ENCODE measurements at regions not wholly inside any gene's neighbourhood (a gene's known extent, or its start where the extent isn't known, plus 50 kb on each side); places are given as distances from the start of the nearest gene placed in this dataset.
"Not testable (repeated sequence)": the region's sequence is repeated elsewhere in the genome, so short reads cannot be mapped to it uniquely, and the experiment has no call there.

- DNase-seq: peak; percentile 66 to 90
These were observed 252.2 kb upstream of the SLITRK6 start for GRCh38 chr13:86051134-86052103.

- DNase-seq: no peak
These were observed 239.3 kb upstream of the SLITRK6 start for GRCh38 chr13:86038490-86038889.

- DNase-seq: peak in 1 of 2 experiments; percentile 60
These were observed 221.3 kb upstream of the SLITRK6 start for GRCh38 chr13:86020351-86021002.

GRCh38 chr13:86006317-86006716 is 207.1 kb upstream of the SLITRK6 start:
- DNase-seq: no peak

GRCh38 chr13:86003029-86003428 is 203.8 kb upstream of the SLITRK6 start:
- peak; percentile 88 to 98 for DNase-seq

GRCh38 chr13:86000546-86000945 is 201.3 kb upstream of the SLITRK6 start:
- DNase-seq: peak in 1 of 2 experiments; percentile 47

GRCh38 chr13:85997587-85997986 is 198.4 kb upstream of the SLITRK6 start:
- DNase-seq: no peak

- peak in 1 of 2 experiments; percentile 50 for DNase-seq
These were observed 196.7 kb upstream of the SLITRK6 start for GRCh38 chr13:85995788-85996418.

GRCh38 chr13:85993567-85993966 is 194.3 kb upstream of the SLITRK6 start:
- no peak for DNase-seq

- DNase-seq: no peak
These were observed 191.2 kb upstream of the SLITRK6 start for GRCh38 chr13:85990397-85990796.

GRCh38 chr13:85985797-85986196 is 186.6 kb upstream of the SLITRK6 start:
- no peak for DNase-seq

GRCh38 chr13:85982102-85982501 is 182.9 kb upstream of the SLITRK6 start:
- DNase-seq: no peak

- not testable (repeated sequence) for DNase-seq
These were observed 181.2 kb upstream of the SLITRK6 start for GRCh38 chr13:85980447-85980846.

- no peak for DNase-seq
These were observed 177.0 kb upstream of the SLITRK6 start for GRCh38 chr13:85976242-85976641.

GRCh38 chr13:85974608-85975366 is 175.6 kb upstream of the SLITRK6 start:
- DNase-seq: no peak

GRCh38 chr13:85970727-85971126 is 171.5 kb upstream of the SLITRK6 start:
- DNase-seq: no peak

- DNase-seq: no peak
These were observed 170.1 kb upstream of the SLITRK6 start for GRCh38 chr13:85969331-85969730.

GRCh38 chr13:85935868-85936467 is 136.7 kb upstream of the SLITRK6 start:
- DNase-seq: no peak

GRCh38 chr13:85930108-85930507 is 130.9 kb upstream of the SLITRK6 start:
- DNase-seq: no peak

- no peak for DNase-seq
These were observed 111.7 kb upstream of the SLITRK6 start for GRCh38 chr13:85910962-85911361.

GRCh38 chr13:85900521-85900920 is 101.3 kb upstream of the SLITRK6 start:
- DNase-seq: no peak
